WERI-Rb-1 (cell line): ENCODE measurements at regions not wholly inside any gene's neighbourhood (a gene's known extent, or its start where the extent isn't known, plus 50 kb on each side); places are given as distances from the start of the nearest gene placed in this dataset.
A peak's percentile ranks its signal among the peaks of the same experiment; 100 is the strongest.

ENCODE experiments used
- DNase-seq: peaks from one replicate; pipeline ENCODE4 v3.0.0-alpha.2; 2020
- H3K27ac ChIP-seq: fragments of 250-450 bp; sonication (Bioruptor Pico); 2 replicates; pipeline ENCODE4 v1.5.1; 2020; ENCODE audit warnings: mild to moderate bottlenecking, moderate library complexity
- H3K27me3 ChIP-seq: fragments of 250-450 bp; sonication (Bioruptor Pico); 2 replicates; pipeline ENCODE4 v1.5.1; 2021; ENCODE audit warnings: mild to moderate bottlenecking, low read depth, moderate library complexity; ENCODE audit not compliant: insufficient read depth, severe bottlenecking
- H3K36me3 ChIP-seq: fragments of 250-450 bp; sonication (Bioruptor Pico); 2 replicates; pipeline ENCODE4 v1.5.1; 2020; ENCODE audit warnings: mild to moderate bottlenecking, moderate library complexity
- H3K4me3 ChIP-seq: 2 replicates; pipeline ENCODE4 v1.5.1; 2011; ENCODE audit warnings: low read depth, mild to moderate bottlenecking, control low read depth, low read length
- H3K9me3 ChIP-seq: fragments of 250-450 bp; sonication (Bioruptor Pico); 2 replicates; pipeline ENCODE4 v1.5.1; 2021; ENCODE audit warnings: mild to moderate bottlenecking, moderate library complexity; ENCODE audit not compliant: severe bottlenecking
- CTCF ChIP-seq: IDR thresholded peaks from 2 replicates; pipeline ENCODE4 v1.5.1; 2011; ENCODE audit warnings: low read depth, mild to moderate bottlenecking, control low read depth, inconsistent platforms, low read length

GRCh38 chr3:13133471-13133981 lies 60.3 kb upstream of the IQSEC1 start:
- no peak for TF ChIP-seq CTCF
- H3K27ac ChIP-seq, result no peak overlapping the region
- DNase-seq, result no peak
- H3K36me3 ChIP-seq, result no peaks in the 10 kb centered on the region
- H3K4me3 ChIP-seq, result no peak overlapping the region
- no peaks in the 10 kb centered on the region for H3K9me3 ChIP-seq
- H3K27me3 ChIP-seq, result no peaks in the 10 kb centered on the region

DNA sequence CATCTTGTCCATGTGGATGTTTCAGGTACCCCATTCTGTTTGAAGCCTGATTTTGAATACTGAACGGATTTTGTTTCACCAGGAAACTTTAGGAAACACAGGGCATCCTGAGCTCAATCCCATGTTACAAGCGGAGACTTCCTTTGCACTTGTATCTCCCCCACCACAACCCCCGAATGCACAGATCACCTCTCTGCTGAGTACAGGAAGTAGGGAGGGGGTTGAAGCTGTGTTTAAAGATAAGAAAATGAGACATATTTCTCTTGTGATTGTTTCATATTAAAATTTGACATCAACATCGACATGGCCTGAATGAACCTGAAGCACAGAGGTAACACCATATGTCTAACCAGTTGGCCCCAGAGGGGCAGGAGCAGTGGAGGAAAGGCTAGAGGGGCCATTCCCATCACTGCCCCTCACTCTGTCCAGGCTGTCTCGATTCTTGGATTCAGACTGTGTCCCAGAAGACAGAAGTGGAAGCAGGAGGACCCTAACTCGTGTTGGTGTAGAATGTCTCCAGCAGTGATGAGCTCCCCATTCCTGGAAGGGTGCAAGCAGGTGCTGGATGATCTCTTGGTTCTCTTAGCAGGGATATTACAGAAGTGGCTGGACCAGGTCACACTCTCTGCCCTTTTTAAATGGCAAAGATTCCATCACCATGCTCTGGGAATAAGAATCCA lies 59.6 kb upstream of the IQSEC1 start:
- Histone ChIP-seq H3K27ac (0 out of 2 replicates have a peak overlapping the region, but pooled peaks have one; percentile 20), H3K27me3 (no peaks in the 10 kb centered on the region), H3K36me3 (peaks cover 3% of the 10 kb centered on the region; the same call in 1 of the 2 replicates), H3K9me3 (no peaks in the 10 kb centered on the region), H3K4me3 (no peak overlapping the region)
- no peak for DNase-seq
- no peak for TF ChIP-seq CTCF

DNA sequence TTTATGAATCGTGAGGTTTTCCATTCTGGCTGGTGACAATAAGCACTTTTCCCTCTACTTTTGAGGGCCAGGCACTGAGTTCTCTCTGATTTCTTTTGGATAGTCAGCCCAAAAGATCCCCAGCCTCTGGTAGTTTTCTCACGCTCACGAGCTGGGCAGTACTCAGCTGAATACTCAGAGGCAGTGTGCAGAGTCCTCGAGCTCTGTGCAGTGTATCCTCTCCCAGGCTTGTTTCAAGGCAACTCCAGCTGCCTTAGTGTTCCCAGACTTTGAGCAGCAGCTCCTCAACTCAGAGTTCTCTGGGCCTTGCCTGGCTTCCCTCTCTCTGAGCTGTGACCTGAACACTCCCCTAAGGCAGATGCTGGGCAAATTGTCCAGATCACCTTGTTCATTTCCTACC lies 59.1 kb upstream of the IQSEC1 start:
- no peak for TF ChIP-seq CTCF
- Histone ChIP-seq H3K9me3 (no peaks in the 10 kb centered on the region), H3K36me3 (peaks cover 7% of the 10 kb centered on the region), H3K4me3 (no peak overlapping the region), H3K27ac (peak overlapping the region; percentile 20; the same call in 1 of the 2 replicates), H3K27me3 (no peaks in the 10 kb centered on the region)
- DNase-seq, result no peak

- peak; percentile 66 for DNase-seq
- Histone ChIP-seq H3K27me3 (no peaks in the 10 kb centered on the region), H3K4me3 (no peak overlapping the region), H3K27ac (peak overlapping the region; percentile 56), H3K9me3 (no peaks in the 10 kb centered on the region), H3K36me3 (peaks cover 7% of the 10 kb centered on the region)
- TF ChIP-seq CTCF, result no peak
Measured at GRCh38 chr3:13130464-13131193, 57.4 kb upstream of the IQSEC1 start.

DNA sequence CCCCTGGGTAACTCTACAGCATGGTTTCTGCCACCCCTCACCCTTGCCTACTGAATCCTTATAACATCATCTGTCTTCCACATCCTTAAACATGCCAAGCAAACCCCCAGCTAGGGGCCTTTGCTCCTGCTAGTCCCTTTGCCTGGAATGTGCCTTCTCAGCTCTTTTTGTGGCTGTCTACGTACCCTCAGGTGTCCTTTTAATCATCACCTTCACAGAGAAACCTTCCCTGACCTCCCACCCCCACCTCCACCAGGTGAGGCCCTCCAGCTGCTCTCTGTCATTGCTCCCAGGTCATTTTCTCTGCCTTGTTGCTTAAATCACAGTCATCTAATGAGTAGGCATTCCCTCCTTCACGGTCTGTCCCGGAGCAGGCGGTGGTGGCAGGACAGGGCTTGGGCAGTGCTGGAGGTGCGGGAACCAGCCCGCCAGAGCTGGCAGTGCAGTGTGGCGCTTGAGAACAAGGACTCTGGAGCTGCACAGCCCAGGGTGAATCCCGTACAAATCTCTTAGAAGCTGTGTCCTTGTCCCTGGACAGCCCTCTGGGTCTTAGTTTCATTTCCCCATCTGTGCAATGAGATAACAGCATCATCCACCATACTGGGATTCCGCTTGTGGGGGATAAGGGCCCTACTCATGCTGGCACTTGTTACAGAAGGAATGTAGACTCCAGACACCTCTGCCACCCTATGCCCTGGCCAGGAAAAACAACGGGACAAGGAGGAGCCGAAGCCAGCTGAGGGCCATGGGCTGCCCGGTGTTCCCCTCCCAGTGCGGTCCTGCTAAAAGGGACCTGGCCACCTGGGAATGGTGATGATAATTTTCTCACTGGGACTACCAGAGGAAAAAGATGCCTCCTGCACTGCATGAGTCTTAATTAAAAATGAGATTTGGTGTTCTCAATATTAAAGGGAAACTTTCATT lies 52.1 kb upstream of the IQSEC1 start:
- Histone ChIP-seq H3K27ac (peak overlapping the region; percentile 85), H3K9me3 (no peaks in the 10 kb centered on the region), H3K27me3 (no peaks in the 10 kb centered on the region), H3K36me3 (peaks cover 7% of the 10 kb centered on the region), H3K4me3 (no peak overlapping the region)
- DNase-seq, result peak; percentile 68
- TF ChIP-seq CTCF, result no peak
